ENCODE measurements at regions not wholly inside any gene's neighbourhood (a gene's known extent, or its start where the extent isn't known, plus 50 kb on each side); places are given as distances from the start of the nearest gene placed in this dataset.

DNA sequence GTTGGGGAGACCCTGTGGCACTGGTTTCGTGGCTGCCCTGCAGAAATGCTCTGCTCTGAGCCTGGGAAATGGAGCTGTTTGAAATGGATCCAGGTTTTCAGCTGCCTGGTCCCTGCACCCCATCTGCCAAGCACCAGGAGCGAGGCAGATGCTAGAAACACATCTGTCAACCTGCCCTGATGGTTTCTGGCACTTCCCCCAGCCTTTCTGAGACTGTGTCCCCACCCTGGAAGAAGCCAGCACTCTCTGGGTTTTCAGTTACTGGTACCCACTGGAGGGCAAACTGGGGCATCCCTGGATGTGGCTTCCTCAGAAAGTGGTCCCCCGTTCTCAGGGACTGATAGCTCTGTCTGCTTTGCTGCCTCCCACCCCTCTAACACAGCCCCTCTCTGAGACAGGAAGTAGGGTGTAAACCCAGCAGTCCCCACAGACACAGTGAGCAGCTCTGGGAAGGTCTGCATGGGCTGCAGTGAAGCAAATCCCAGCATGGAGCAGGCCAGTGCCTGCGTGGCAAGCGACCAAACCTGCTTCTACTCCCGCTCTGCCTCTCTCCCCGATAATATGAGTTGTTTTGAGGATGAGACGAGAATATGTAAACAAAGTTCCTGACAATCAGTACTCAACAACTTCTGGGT is 54.2 kb upstream of the MAFB start:
- no peak for TF ChIP-seq POLR2A (IDR thresholded peaks at IDR 0.05; ENCODE audit: low read depth, low read length)
- TF ChIP-seq, protein P1, sequence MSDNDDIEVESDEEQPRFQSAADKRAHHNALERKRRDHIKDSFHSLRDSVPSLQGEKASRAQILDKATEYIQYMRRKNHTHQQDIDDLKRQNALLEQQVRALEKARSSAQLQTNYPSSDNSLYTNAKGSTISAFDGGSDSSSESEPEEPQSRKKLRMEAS (IDR thresholded peaks at IDR 0.05; ENCODE audit: insufficient read depth, insufficient read length): no peak
- TF ChIP-seq POLR2AphosphoS5 (IDR thresholded peaks at IDR 0.05; ENCODE audit: insufficient read depth, low read depth, low read length): no peak
- TF ChIP-seq, protein P2, sequence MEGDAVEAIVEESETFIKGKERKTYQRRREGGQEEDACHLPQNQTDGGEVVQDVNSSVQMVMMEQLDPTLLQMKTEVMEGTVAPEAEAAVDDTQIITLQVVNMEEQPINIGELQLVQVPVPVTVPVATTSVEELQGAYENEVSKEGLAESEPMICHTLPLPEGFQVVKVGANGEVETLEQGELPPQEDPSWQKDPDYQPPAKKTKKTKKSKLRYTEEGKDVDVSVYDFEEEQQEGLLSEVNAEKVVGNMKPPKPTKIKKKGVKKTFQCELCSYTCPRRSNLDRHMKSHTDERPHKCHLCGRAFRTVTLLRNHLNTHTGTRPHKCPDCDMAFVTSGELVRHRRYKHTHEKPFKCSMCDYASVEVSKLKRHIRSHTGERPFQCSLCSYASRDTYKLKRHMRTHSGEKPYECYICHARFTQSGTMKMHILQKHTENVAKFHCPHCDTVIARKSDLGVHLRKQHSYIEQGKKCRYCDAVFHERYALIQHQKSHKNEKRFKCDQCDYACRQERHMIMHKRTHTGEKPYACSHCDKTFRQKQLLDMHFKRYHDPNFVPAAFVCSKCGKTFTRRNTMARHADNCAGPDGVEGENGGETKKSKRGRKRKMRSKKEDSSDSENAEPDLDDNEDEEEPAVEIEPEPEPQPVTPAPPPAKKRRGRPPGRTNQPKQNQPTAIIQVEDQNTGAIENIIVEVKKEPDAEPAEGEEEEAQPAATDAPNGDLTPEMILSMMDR (IDR thresholded peaks at IDR 0.05; ENCODE audit: extremely low read depth in 1 of 2, insufficient read depth in 1 of 2, low read depth in 1 of 2, low read length in 2 of 2): no peak
- TF ChIP-seq FOS (IDR thresholded peaks at IDR 0.05; ENCODE audit: borderline replicate concordance, insufficient read depth, low read length): no peak
- TF ChIP-seq JUN (IDR thresholded peaks at IDR 0.05; ENCODE audit: borderline replicate concordance, insufficient read depth, insufficient read length, low read depth): no peak
- no peak for TF ChIP-seq GATA2 (IDR thresholded peaks at IDR 0.05; ENCODE audit: insufficient read depth, insufficient read length, low read depth, low read length)
- no peak for TF ChIP-seq EZH2 (IDR thresholded peaks at IDR 0.05; ENCODE audit: borderline replicate concordance, low read depth, low read length, severe bottlenecking)
- no peak for TF ChIP-seq MYC (IDR thresholded peaks at IDR 0.05; ENCODE audit: low read depth, low read length)
- Histone ChIP-seq H3K36me3 (ENCODE audit: control insufficient read depth in 2 of 2, extremely low read depth in 1 of 2, insufficient read depth in 2 of 2, low read length in 2 of 2) (no peaks in the 10 kb centered on the region), H2AFZ (ENCODE audit: low read depth, low read length) (no peak overlapping the region), H3K9ac (replicated peaks; ENCODE audit: extremely low read depth, insufficient read depth, low read length) (no peak overlapping the region), H3K79me2 (ENCODE audit: control insufficient read depth, insufficient read depth, low read length) (no peaks in the 10 kb centered on the region), H3K4me2 (ENCODE audit: insufficient read depth, low read length) (no peak overlapping the region), H3K9me1 (replicated peaks; ENCODE audit: control insufficient read depth, extremely low read depth, insufficient read depth, low read length) (no peaks in the 10 kb centered on the region), H3K27ac (ENCODE audit: insufficient read depth, low read depth, low read length) (no peak overlapping the region), H3K4me1 (ENCODE audit: control insufficient read depth, extremely low read depth, insufficient read depth, low read length) (no peaks in the 10 kb centered on the region), H3K4me3 (replicated peaks in 1 of 3; ENCODE audit: insufficient read depth in 1 of 3, low read depth in 1 of 3, low read length in 3 of 3) (no peak overlapping the region), H3K27me3 (ENCODE audit: control insufficient read depth in 2 of 2, insufficient read depth in 2 of 2, low read length in 2 of 2) (peaks cover 13 to 14% of the 10 kb centered on the region in 2 experiments), H4K20me1 (replicated peaks; ENCODE audit: control insufficient read depth, extremely low read depth, insufficient read depth, low read length) (no peaks in the 10 kb centered on the region), H3K9me3 (replicated peaks; ENCODE audit: control insufficient read depth, insufficient read depth, low read length) (no peaks in the 10 kb centered on the region)
- dilution Hi-C loops (cut with MboI; ENCODE audit: extremely low pct_ligation_motif_present, low sequenced_read_pairs): no loop called here
- FAIRE-seq (no peak), DNase-seq (ENCODE audit: low read depth, low spot score) (no peak)
- ChIA-PET POLR2A (no interaction called here), CTCF (interaction anchor here (1.4 to 5.6 kb wide), 6 partner anchors 11 to 221 kb away, joined by 3 to 207 read pairs (median 14); no protein-coding TSS in a partner anchor)
- intact Hi-C loops (cut with micrococcal nuclease): loop anchor here (5.0 kb wide), 1 partner anchor 54 kb away; no protein-coding TSS in a partner anchor
- no TSS peak for BruUV-seq (replicated peaks)
